ENCODE measurements at regions not wholly inside any gene's neighbourhood (a gene's known extent, or its start where the extent isn't known, plus 50 kb on each side); places are given as distances from the start of the nearest gene placed in this dataset.

- DNase-seq, result no peak
- no peak for TF ChIP-seq CTCF (IDR thresholded peaks at IDR 0.05; ENCODE audit: low read depth, low read length)
- Histone ChIP-seq H3K4me1 (peaks cover 9% of the 10 kb centered on the region), H3K27me3 (no peaks in the 10 kb centered on the region), H3K9me3 (no peaks in the 10 kb centered on the region), H3K36me3 (no peaks in the 10 kb centered on the region), H3K4me3 (ENCODE audit: low read depth, low read length) (no peak overlapping the region)
Observed at GRCh38 chr21:25369524-25370300, 237.6 kb downstream of the MRPL39 start.

- Histone ChIP-seq H3K9me3 (no peaks in the 10 kb centered on the region), H3K27me3 (no peaks in the 10 kb centered on the region), H3K36me3 (no peaks in the 10 kb centered on the region), H3K4me3 (ENCODE audit: low read depth, low read length) (peak overlapping the region; percentile 46), H3K4me1 (peaks cover 13% of the 10 kb centered on the region)
- DNase-seq, result peak; percentile 51
- TF ChIP-seq CTCF (IDR thresholded peaks at IDR 0.05; ENCODE audit: low read depth, low read length), result no peak
Observed at GRCh38 chr21:25368531-25368930, 238.8 kb downstream of the MRPL39 start.

- TF ChIP-seq CTCF (IDR thresholded peaks at IDR 0.05; ENCODE audit: low read depth, low read length), result no peak
- Histone ChIP-seq H3K36me3 (no peaks in the 10 kb centered on the region), H3K27me3 (no peaks in the 10 kb centered on the region), H3K9me3 (no peaks in the 10 kb centered on the region), H3K4me1 (peaks cover 19% of the 10 kb centered on the region), H3K4me3 (ENCODE audit: low read depth, low read length) (no peak overlapping the region)
- DNase-seq, result no peak
Observed at GRCh38 chr21:25366116-25366515, 241.2 kb downstream of the MRPL39 start.

- no peaks in the 10 kb centered on the region for H3K9me3 ChIP-seq
- H3K4me1 ChIP-seq, result peaks cover 11% of the 10 kb centered on the region
- no peak for DNase-seq
- H3K4me3 ChIP-seq (ENCODE audit: low read depth, low read length), result no peak overlapping the region
- no peaks in the 10 kb centered on the region for H3K36me3 ChIP-seq
- no peaks in the 10 kb centered on the region for H3K27me3 ChIP-seq
- no peak for TF ChIP-seq CTCF (IDR thresholded peaks at IDR 0.05; ENCODE audit: low read depth, low read length)
Observed at GRCh38 chr21:25362375-25363267, 244.7 kb downstream of the MRPL39 start.

GRCh38 chr21:25361765-25362164 lies 245.5 kb downstream of the MRPL39 start:
- peaks cover 11% of the 10 kb centered on the region for H3K4me1 ChIP-seq
- H3K36me3 ChIP-seq, result no peaks in the 10 kb centered on the region
- no peak overlapping the region for H3K4me3 ChIP-seq (ENCODE audit: low read depth, low read length)
- H3K9me3 ChIP-seq, result no peaks in the 10 kb centered on the region
- DNase-seq, result no peak
- no peak for TF ChIP-seq CTCF (IDR thresholded peaks at IDR 0.05; ENCODE audit: low read depth, low read length)
- no peaks in the 10 kb centered on the region for H3K27me3 ChIP-seq

- no peak for TF ChIP-seq CTCF (IDR thresholded peaks at IDR 0.05; ENCODE audit: low read depth, low read length)
- no peaks in the 10 kb centered on the region for H3K9me3 ChIP-seq
- peaks cover 11% of the 10 kb centered on the region for H3K4me1 ChIP-seq
- no peaks in the 10 kb centered on the region for H3K36me3 ChIP-seq
- DNase-seq, result no peak
- H3K27me3 ChIP-seq, result no peaks in the 10 kb centered on the region
- no peak overlapping the region for H3K4me3 ChIP-seq (ENCODE audit: low read depth, low read length)
Observed at GRCh38 chr21:25361097-25361496, 246.2 kb downstream of the MRPL39 start.
